Loucy (cell line): ENCODE measurements at regions not wholly inside any gene's neighbourhood (a gene's known extent, or its start where the extent isn't known, plus 50 kb on each side); places are given as distances from the start of the nearest gene placed in this dataset.
A peak's percentile ranks its signal among the peaks of the same experiment; 100 is the strongest.

Experiments
- H2AFZ ChIP-seq: fragments of 200-600 bp; sonication (generic); 2 replicates; pipeline ENCODE4 v1.6.0; 2016; ENCODE audit warnings: antibody characterized with exemption, mild to moderate bottlenecking, low read length, moderate library complexity
- H3F3A ChIP-seq: fragments of 200-600 bp; 2 replicates; pipeline ENCODE4 v1.6.0; 2016; ENCODE audit warnings: antibody characterized with exemption, low read depth, mild to moderate bottlenecking
- H3K27me3 ChIP-seq: fragments of 200-600 bp; sonication (generic); 2 replicates; pipeline ENCODE4 v1.6.1; 2014; ENCODE audit warnings: low read length, mild to moderate bottlenecking; ENCODE audit not compliant: insufficient read depth, poor library complexity, severe bottlenecking
- H3K36me3 ChIP-seq: fragments of 200-600 bp; sonication (generic); 2 replicates; pipeline ENCODE4 v1.6.1; 2016; ENCODE audit warnings: low read length; ENCODE audit not compliant: insufficient read depth
- H3K4me1 ChIP-seq: fragments of 200-600 bp; sonication (generic); 2 replicates; pipeline ENCODE4 v1.5.1; 2014; ENCODE audit warnings: low read length, mild to moderate bottlenecking; ENCODE audit not compliant: insufficient read depth, poor library complexity, severe bottlenecking
- H3K4me2 ChIP-seq: fragments of 200-600 bp; sonication (generic); 2 replicates; pipeline ENCODE4 v1.6.0; 2014; ENCODE audit warnings: antibody characterized with exemption, low read length, low read depth, mild to moderate bottlenecking; ENCODE audit not compliant: poor library complexity, severe bottlenecking
- H3K4me3 ChIP-seq: fragments of 200-600 bp; sonication (generic); 2 replicates; pipeline ENCODE4 v1.5.1; 2014; ENCODE audit warnings: low read length, mild to moderate bottlenecking, mixed read lengths; ENCODE audit not compliant: poor library complexity, severe bottlenecking
- H3K79me2 ChIP-seq: fragments of 200-600 bp; sonication (generic); 2 replicates; pipeline ENCODE4 v1.6.1; 2014; ENCODE audit warnings: low read length; ENCODE audit not compliant: insufficient read depth
- H3K9ac ChIP-seq: fragments of 200-600 bp; sonication (generic); 2 replicates; pipeline ENCODE4 v1.6.0; 2014; ENCODE audit warnings: mild to moderate bottlenecking, low read depth, low read length, moderate library complexity; ENCODE audit not compliant: poor library complexity, severe bottlenecking
- H3K9me2 ChIP-seq: fragments of 200-600 bp; sonication (generic); replicated peaks from 2 replicates; pipeline ENCODE4 v1.6.1; 2016; ENCODE audit warnings: low read depth, low read length, mixed read lengths
- H3K9me3 ChIP-seq: fragments of 200-600 bp; sonication (generic); 2 replicates; pipeline ENCODE4 v1.6.1; 2014; ENCODE audit warnings: mild to moderate bottlenecking, antibody characterized with exemption, low read length, low read depth; ENCODE audit not compliant: insufficient read depth
- H4K20me1 ChIP-seq: fragments of 200-600 bp; sonication (generic); 2 replicates; pipeline ENCODE4 v1.6.0; 2014; ENCODE audit warnings: antibody characterized with exemption, low read length, mild to moderate bottlenecking; ENCODE audit not compliant: insufficient read depth, poor library complexity, severe bottlenecking
- EZH2phosphoT487 ChIP-seq: fragments of 200-600 bp; IDR thresholded peaks from 2 replicates; pipeline ENCODE4 v1.6.1; 2018; ENCODE audit warnings: antibody characterized with exemption, mild to moderate bottlenecking, moderate library complexity, borderline replicate concordance
- TF ChIP-seq, protein P1 (sequence below): fragments of 200-600 bp; sonication (generic); conservative IDR thresholded peaks from 2 replicates; pipeline ENCODE4 v1.5.1; 2014; ENCODE audit warnings: mild to moderate bottlenecking, antibody characterized with exemption, low read length

DNA sequence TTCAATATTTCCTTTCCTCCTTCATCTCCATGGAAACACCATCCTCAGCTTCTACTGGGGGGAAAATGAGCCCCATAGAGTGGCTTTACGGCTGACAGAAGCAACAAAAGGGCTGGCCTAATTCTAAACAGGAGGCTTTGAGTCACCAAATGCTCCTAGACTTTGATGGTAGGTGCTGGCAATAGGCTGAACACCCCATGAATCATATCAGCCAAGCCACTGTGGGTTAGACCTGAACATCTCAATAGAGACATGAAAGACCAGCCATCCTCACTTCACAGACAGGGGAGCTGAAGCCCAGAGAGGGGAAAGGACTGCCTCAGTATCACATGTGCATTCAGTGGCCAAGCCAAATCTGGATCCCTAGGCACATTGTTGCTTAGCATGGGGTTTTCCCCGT lies 107.6 kb downstream of the AMER1 start:
- no peaks in the 10 kb centered on the region for H3K79me2 ChIP-seq
- no peak overlapping the region for H2AFZ ChIP-seq
- no peaks in the 10 kb centered on the region for H3K27me3 ChIP-seq
- H3K4me1 ChIP-seq = no peaks in the 10 kb centered on the region
- H3K9me3 ChIP-seq = no peaks in the 10 kb centered on the region
- no peaks in the 10 kb centered on the region for H4K20me1 ChIP-seq
- no peak overlapping the region for H3K4me2 ChIP-seq
- TF ChIP-seq EZH2phosphoT487 = no peak
- TF ChIP-seq, protein P1, sequence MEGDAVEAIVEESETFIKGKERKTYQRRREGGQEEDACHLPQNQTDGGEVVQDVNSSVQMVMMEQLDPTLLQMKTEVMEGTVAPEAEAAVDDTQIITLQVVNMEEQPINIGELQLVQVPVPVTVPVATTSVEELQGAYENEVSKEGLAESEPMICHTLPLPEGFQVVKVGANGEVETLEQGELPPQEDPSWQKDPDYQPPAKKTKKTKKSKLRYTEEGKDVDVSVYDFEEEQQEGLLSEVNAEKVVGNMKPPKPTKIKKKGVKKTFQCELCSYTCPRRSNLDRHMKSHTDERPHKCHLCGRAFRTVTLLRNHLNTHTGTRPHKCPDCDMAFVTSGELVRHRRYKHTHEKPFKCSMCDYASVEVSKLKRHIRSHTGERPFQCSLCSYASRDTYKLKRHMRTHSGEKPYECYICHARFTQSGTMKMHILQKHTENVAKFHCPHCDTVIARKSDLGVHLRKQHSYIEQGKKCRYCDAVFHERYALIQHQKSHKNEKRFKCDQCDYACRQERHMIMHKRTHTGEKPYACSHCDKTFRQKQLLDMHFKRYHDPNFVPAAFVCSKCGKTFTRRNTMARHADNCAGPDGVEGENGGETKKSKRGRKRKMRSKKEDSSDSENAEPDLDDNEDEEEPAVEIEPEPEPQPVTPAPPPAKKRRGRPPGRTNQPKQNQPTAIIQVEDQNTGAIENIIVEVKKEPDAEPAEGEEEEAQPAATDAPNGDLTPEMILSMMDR = no peak
- no peaks in the 10 kb centered on the region for H3K36me3 ChIP-seq
- no peak overlapping the region for H3K4me3 ChIP-seq
- no peak overlapping the region for H3K9ac ChIP-seq
- no peaks in the 10 kb centered on the region for H3K9me2 ChIP-seq
- H3F3A ChIP-seq = no peaks in the 10 kb centered on the region

DNA sequence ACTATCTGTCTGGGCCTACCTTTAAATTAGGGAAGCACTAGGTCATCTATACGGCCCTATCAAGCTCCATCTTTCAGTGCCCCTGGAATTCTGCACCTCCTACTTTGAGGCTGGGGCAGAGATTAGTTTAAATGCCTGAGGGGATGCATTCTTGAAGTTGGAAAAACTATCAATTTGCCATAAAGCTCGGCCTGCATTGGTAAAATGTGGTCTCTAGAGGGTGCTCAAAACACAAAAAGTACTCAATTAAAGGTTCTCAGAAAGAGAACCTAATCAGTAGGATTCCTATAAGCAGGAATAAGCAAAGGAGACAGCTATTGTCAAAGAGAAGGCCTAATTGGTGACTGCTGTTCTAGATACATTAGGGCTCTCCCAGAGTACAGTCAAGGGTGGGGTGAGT lies 111.7 kb downstream of the AMER1 start:
- H3K4me2 ChIP-seq = no peak overlapping the region
- no peaks in the 10 kb centered on the region for H3K4me1 ChIP-seq
- TF ChIP-seq EZH2phosphoT487 = no peak
- TF ChIP-seq, protein P1 = peak; percentile 60
- H2AFZ ChIP-seq = no peak overlapping the region
- no peaks in the 10 kb centered on the region for H3K79me2 ChIP-seq
- no peaks in the 10 kb centered on the region for H3K9me2 ChIP-seq
- H3K4me3 ChIP-seq = no peak overlapping the region
- no peaks in the 10 kb centered on the region for H3K9me3 ChIP-seq
- no peaks in the 10 kb centered on the region for H3K27me3 ChIP-seq
- no peaks in the 10 kb centered on the region for H3K36me3 ChIP-seq
- no peaks in the 10 kb centered on the region for H4K20me1 ChIP-seq
- no peak overlapping the region for H3K9ac ChIP-seq
- H3F3A ChIP-seq = no peaks in the 10 kb centered on the region
